ENCODE measurements at regions not wholly inside any gene's neighbourhood (a gene's known extent, or its start where the extent isn't known, plus 50 kb on each side); places are given as distances from the start of the nearest gene placed in this dataset.

DNA sequence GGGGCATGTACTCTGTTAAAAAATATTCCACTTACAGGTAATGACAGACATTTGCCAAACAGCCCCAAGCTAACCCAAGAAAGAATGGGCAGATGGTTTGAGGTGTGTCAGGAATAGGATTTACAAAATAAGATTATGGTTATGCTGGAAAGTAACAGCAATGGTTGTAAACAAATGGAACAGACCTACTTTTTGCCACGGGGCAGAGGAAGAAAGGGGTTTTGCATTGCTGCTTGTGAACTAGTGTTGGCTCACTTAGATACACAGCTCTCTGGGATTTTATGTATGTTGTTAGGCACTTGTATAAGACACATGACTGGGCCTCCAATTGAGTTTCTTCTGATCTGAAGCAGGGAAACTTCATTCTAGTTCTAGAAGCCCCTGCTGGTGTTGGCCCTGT, 191.5 kb upstream of the GDNF start:
- Histone ChIP-seq H3K36me3 (ENCODE audit: control insufficient read depth, insufficient read depth, low read length) (no peaks in the 10 kb centered on the region), H3K4me1 (ENCODE audit: control insufficient read depth, insufficient read depth, low read length) (0 out of 2 replicates have a peak, but pooled peaks cover 2% of the 10 kb centered on the region), H3K9me3 (ENCODE audit: control insufficient read depth, insufficient read depth, low read length) (no peaks in the 10 kb centered on the region), H3K27me3 (ENCODE audit: control insufficient read depth, insufficient read depth, low read length) (no peaks in the 10 kb centered on the region), H3K4me3 (ENCODE audit: low read depth, low read length) (no peak overlapping the region), H3K27ac (ENCODE audit: low read depth, low read length) (no peak overlapping the region), H3K9ac (ENCODE audit: low read depth, low read length) (no peak overlapping the region)

DNA sequence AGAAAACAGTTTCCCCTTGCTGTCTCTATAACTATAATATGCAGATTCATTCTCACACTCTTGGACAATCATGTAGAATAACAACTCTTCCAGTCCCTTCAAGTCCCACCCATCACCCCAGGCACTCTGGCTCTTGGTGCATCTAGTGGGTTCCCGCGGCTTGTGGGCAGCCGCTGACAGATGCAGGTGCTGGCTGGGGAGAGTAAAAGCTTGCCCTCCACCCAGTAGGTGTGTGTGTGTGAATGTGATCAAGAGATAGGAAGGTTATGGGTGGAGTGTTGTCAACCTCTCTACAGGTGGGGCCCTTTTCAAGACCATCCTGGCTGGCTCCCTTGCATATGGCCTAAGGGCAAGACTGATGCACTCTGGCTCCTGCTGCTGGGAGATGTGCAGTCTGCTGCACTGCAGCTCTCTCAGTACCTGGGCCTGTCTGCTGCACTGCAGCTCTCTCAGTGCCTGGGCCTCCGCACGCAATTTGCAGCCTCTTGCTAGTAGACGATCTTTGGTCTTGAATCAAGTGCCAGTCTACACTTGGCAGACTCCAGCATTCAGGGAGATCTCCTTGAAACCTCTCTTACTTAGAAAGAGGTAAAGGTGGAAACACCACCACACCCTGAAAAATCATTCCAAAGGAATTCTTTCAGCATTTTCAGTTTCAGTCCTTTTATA, 189.7 kb upstream of the GDNF start:
- 0 out of 2 replicates have a peak, but pooled peaks cover 2% of the 10 kb centered on the region for H3K4me1 ChIP-seq (ENCODE audit: control insufficient read depth, insufficient read depth, low read length)
- no peak overlapping the region for H3K27ac ChIP-seq (ENCODE audit: low read depth, low read length)
- no peak overlapping the region for H3K4me3 ChIP-seq (ENCODE audit: low read depth, low read length)
- no peak overlapping the region for H3K9ac ChIP-seq (ENCODE audit: low read depth, low read length)
- no peaks in the 10 kb centered on the region for H3K36me3 ChIP-seq (ENCODE audit: control insufficient read depth, insufficient read depth, low read length)
- no peaks in the 10 kb centered on the region for H3K9me3 ChIP-seq (ENCODE audit: control insufficient read depth, insufficient read depth, low read length)
- H3K27me3 ChIP-seq (ENCODE audit: control insufficient read depth, insufficient read depth, low read length), result no peaks in the 10 kb centered on the region

DNA sequence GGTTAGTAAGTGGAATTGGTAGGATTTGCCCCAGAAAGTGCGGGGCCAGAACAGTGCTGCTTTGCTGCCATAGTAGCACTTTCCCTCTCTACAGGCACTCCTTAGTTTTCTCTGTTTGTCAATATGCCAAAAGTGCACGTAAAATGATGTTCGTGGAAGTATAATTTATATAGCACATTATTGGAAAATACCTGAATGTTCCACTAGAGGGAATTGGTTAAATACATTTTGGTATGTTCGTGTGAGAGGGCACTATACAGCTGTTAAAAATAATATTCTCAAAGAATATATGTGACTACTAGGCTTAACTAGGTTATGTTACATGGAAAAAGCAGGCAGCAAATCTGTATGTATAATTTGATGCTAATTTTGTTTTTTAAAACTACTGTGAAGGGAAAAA, 184.0 kb upstream of the GDNF start:
- H3K27me3 ChIP-seq (ENCODE audit: control insufficient read depth, insufficient read depth, low read length), result no peaks in the 10 kb centered on the region

DNA sequence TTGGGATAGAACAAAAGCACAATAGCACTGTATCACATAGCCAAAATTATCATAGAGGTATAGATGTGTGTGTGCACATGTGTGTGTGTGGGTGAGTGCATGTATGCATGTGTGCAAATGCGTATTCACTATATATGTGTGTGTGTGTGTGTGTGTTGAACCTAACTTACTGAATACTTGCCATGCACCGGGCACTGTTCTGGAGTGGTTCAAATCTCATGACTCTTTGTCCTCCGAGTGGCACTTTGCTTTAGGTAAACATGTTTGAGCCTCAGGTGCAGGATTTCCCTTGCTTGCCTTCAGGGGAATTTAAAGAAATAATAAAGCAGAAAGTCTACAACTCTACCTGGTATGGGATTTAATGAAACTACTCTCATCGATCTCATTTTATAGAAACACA, 183.5 kb upstream of the GDNF start:
- H3K9ac ChIP-seq (ENCODE audit: low read depth, low read length), result no peak overlapping the region
- no peaks in the 10 kb centered on the region for H3K9me3 ChIP-seq (ENCODE audit: control insufficient read depth, insufficient read depth, low read length)

More for the DNA sequence above, 184.0 kb upstream of the GDNF start:
- Histone ChIP-seq H3K9ac (ENCODE audit: low read depth, low read length) (no peak overlapping the region), H3K4me3 (ENCODE audit: low read depth, low read length) (no peak overlapping the region), H3K27ac (ENCODE audit: low read depth, low read length) (no peak overlapping the region), H3K9me3 (ENCODE audit: control insufficient read depth, insufficient read depth, low read length) (no peaks in the 10 kb centered on the region), H3K4me1 (ENCODE audit: control insufficient read depth, insufficient read depth, low read length) (no peaks in the 10 kb centered on the region), H3K36me3 (ENCODE audit: control insufficient read depth, insufficient read depth, low read length) (no peaks in the 10 kb centered on the region)

DNA sequence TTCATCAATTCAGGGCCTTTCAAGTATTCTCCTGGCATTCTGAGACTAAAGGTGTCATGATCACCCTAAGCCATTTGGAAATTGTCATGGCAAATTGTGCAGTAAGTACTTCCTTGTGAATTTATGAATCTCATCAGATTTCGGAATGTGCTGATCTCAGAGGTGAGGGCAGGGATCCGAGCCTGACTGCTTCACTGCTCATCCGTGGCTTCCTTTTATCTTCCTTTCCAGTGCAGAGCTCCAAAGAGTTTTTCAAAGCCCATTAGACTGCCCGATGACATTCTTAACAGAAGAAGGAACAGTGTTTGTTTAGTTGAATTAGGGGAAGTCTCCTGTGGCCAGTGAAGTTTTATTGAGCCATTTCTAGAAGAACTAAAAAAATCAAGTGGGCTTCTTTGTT, 182.8 kb upstream of the GDNF start:
- Histone ChIP-seq H3K9me3 (ENCODE audit: control insufficient read depth, insufficient read depth, low read length) (no peaks in the 10 kb centered on the region), H3K4me3 (ENCODE audit: low read depth, low read length) (no peak overlapping the region), H3K27ac (ENCODE audit: low read depth, low read length) (no peak overlapping the region), H3K4me1 (ENCODE audit: control insufficient read depth, insufficient read depth, low read length) (no peaks in the 10 kb centered on the region), H3K36me3 (ENCODE audit: control insufficient read depth, insufficient read depth, low read length) (no peaks in the 10 kb centered on the region), H3K27me3 (ENCODE audit: control insufficient read depth, insufficient read depth, low read length) (no peaks in the 10 kb centered on the region), H3K9ac (ENCODE audit: low read depth, low read length) (no peak overlapping the region)

More for the DNA sequence above, 183.5 kb upstream of the GDNF start:
- Histone ChIP-seq H3K4me3 (ENCODE audit: low read depth, low read length) (no peak overlapping the region), H3K27ac (ENCODE audit: low read depth, low read length) (no peak overlapping the region), H3K36me3 (ENCODE audit: control insufficient read depth, insufficient read depth, low read length) (no peaks in the 10 kb centered on the region), H3K4me1 (ENCODE audit: control insufficient read depth, insufficient read depth, low read length) (no peaks in the 10 kb centered on the region), H3K27me3 (ENCODE audit: control insufficient read depth, insufficient read depth, low read length) (no peaks in the 10 kb centered on the region)

DNA sequence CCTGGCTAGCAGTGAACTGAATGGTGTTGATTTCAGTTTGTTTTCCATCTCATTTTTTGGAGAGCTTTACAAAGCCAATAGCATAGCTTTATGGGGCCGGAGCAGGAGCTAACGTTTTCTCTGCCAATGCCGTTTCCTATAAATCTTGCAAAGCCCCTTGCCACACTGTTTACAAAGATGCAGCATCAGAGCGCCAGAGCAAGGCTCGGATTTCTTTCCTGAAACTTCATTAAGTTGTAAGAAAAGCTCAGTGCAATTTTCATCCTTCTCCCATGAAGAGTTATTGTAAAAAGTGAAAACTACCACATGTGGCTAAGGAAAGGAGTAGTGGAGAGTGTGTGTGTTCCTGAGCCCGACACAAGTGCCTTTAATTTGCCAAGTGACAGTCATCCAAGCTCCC, 178.2 kb upstream of the GDNF start:
- H3K9ac ChIP-seq (ENCODE audit: low read depth, low read length), result no peak overlapping the region
- H3K36me3 ChIP-seq (ENCODE audit: control insufficient read depth, insufficient read depth, low read length), result no peaks in the 10 kb centered on the region
- no peaks in the 10 kb centered on the region for H3K27me3 ChIP-seq (ENCODE audit: control insufficient read depth, insufficient read depth, low read length)

DNA sequence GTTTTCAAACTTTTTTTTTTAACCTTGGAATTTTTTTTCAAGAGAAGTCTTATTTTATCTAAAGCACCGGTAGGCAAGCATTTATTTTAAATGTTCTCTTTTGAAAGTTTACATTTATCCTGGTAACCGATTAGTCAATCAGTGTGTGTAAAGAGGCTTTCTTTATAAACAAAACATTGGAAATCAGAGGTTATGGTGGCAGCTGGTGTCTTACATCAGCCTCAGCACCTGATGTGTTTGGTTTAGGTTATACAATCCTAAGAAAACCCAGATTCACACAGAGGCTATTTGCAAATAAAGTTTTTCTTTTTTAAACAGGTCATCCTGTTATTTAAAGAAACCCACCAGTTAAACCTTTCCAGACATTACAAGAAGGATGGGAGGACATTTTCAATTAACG, 173.3 kb upstream of the GDNF start:
- Histone ChIP-seq H3K27me3 (ENCODE audit: control insufficient read depth, insufficient read depth, low read length) (no peaks in the 10 kb centered on the region), H3K36me3 (ENCODE audit: control insufficient read depth, insufficient read depth, low read length) (no peaks in the 10 kb centered on the region), H3K9me3 (ENCODE audit: control insufficient read depth, insufficient read depth, low read length) (no peaks in the 10 kb centered on the region), H3K4me3 (ENCODE audit: low read depth, low read length) (no peak overlapping the region), H3K9ac (ENCODE audit: low read depth, low read length) (no peak overlapping the region), H3K27ac (ENCODE audit: low read depth, low read length) (no peak overlapping the region), H3K4me1 (ENCODE audit: control insufficient read depth, insufficient read depth, low read length) (no peaks in the 10 kb centered on the region; the same call in 1 of the 2 replicates)

More for the DNA sequence above, 178.2 kb upstream of the GDNF start:
- Histone ChIP-seq H3K4me1 (ENCODE audit: control insufficient read depth, insufficient read depth, low read length) (no peaks in the 10 kb centered on the region), H3K27ac (ENCODE audit: low read depth, low read length) (no peak overlapping the region), H3K4me3 (ENCODE audit: low read depth, low read length) (no peak overlapping the region), H3K9me3 (ENCODE audit: control insufficient read depth, insufficient read depth, low read length) (no peaks in the 10 kb centered on the region)

DNA sequence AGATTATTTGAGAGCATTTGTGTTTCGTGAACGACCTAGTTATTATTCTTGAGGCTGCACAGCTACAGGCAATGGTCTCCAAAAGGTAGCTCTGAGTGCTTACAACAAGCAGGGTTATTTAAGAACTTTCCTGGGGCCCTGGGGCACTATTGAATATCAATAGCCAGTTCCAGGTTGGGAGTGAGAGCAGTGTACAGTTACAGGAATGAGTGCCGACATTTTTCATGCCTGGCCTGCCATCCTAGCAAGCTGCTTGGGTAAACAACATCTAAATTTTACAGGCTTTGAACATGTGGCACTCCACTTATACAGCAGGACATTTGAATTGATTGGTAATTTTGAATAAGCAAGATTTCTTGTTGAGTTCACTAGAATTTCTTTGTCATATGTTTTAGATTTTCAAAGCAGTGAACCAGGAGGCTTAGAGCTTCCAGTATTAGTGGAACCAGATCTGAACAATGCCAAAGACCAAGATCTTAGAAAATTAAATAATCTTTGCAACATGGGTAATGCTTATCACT, 171.9 kb upstream of the GDNF start:
- no peak overlapping the region for H3K4me3 ChIP-seq (ENCODE audit: low read depth, low read length)
- H3K9me3 ChIP-seq (ENCODE audit: control insufficient read depth, insufficient read depth, low read length), result no peaks in the 10 kb centered on the region
- H3K9ac ChIP-seq (ENCODE audit: low read depth, low read length), result no peak overlapping the region
- H3K36me3 ChIP-seq (ENCODE audit: control insufficient read depth, insufficient read depth, low read length), result no peaks in the 10 kb centered on the region
- H3K27me3 ChIP-seq (ENCODE audit: control insufficient read depth, insufficient read depth, low read length), result no peaks in the 10 kb centered on the region
- no peak overlapping the region for H3K27ac ChIP-seq (ENCODE audit: low read depth, low read length)
- no peaks in the 10 kb centered on the region; the same call in 1 of the 2 replicates for H3K4me1 ChIP-seq (ENCODE audit: control insufficient read depth, insufficient read depth, low read length)

DNA sequence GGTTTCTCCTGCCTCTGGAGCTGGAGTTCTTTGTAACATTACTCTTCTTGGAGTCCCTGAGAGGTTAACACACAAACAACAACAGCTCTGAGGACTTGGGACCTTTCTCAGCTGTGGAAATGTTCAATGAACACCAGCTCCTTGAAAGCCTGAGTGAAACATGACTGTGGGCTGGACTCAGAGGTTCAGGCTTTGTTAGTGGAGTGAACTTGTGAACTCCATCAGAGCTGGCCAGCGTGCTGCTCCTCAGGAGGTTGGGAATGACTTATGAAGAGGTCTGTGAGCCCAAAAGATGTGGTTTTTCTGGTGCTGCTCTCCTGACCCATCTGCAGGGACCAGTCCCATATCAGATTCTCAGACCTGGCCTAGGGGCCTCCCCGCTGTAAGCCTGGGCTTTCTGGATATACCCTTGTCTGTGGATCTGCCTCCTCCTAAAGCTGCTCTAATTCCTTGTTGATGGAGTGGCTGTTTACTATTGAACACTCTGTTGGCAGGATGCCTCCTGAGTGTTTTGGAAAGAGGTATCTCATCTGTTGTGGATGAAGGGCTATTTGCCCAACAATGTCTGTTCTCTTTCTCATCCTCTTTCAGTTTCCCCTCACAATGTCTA, 170.0 kb upstream of the GDNF start:
- Histone ChIP-seq H3K4me1 (ENCODE audit: control insufficient read depth, insufficient read depth, low read length) (no peaks in the 10 kb centered on the region; the same call in 1 of the 2 replicates), H3K36me3 (ENCODE audit: control insufficient read depth, insufficient read depth, low read length) (no peaks in the 10 kb centered on the region), H3K4me3 (ENCODE audit: low read depth, low read length) (no peak overlapping the region), H3K9ac (ENCODE audit: low read depth, low read length) (no peak overlapping the region), H3K9me3 (ENCODE audit: control insufficient read depth, insufficient read depth, low read length) (no peaks in the 10 kb centered on the region), H3K27ac (ENCODE audit: low read depth, low read length) (no peak overlapping the region), H3K27me3 (ENCODE audit: control insufficient read depth, insufficient read depth, low read length) (no peaks in the 10 kb centered on the region)

DNA sequence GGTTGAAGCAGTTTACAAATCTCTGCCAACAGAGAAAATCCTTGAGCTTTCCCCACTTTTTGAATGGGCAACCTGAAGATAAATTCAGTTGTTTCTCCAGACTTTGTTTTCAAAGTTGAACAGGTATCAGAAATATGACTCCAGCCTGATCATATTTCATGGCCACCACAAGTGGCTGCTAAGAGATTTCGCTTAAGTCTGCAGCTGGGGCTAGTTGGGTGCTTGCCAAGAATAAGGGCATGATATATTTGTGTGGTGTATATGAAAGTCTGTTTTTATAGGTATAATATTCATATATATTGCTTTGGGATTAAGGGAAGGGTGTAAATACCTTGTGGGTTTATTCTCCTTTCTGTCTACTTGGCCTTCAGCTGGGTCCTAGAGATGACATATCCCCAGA, 168.4 kb upstream of the GDNF start:
- Histone ChIP-seq H3K4me3 (ENCODE audit: low read depth, low read length) (no peak overlapping the region), H3K9ac (ENCODE audit: low read depth, low read length) (no peak overlapping the region), H3K27me3 (ENCODE audit: control insufficient read depth, insufficient read depth, low read length) (no peaks in the 10 kb centered on the region), H3K27ac (ENCODE audit: low read depth, low read length) (no peak overlapping the region), H3K4me1 (ENCODE audit: control insufficient read depth, insufficient read depth, low read length) (no peaks in the 10 kb centered on the region; the same call in 1 of the 2 replicates), H3K9me3 (ENCODE audit: control insufficient read depth, insufficient read depth, low read length) (no peaks in the 10 kb centered on the region), H3K36me3 (ENCODE audit: control insufficient read depth, insufficient read depth, low read length) (no peaks in the 10 kb centered on the region)

DNA sequence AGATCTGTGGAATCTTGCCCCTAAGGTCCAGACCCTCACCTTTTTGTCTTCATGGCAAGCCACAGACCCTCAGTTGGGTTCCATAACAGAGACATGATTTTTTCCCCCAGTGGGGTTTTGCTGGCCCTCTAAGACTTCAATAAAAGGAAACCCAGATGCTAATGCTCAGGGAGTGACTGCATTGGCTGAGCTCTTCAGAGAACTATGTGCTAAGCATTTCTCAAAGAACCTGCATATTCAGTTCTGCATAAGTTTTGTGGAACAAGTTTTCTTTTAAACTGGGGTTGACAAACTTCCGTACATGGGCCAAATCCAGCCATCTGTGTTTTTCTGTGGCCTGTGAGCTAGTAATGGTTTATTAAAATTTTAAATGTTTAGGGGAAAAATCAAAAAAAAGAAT, 159.8 kb upstream of the GDNF start:
- Histone ChIP-seq H3K36me3 (ENCODE audit: control insufficient read depth, insufficient read depth, low read length) (no peaks in the 10 kb centered on the region), H3K9me3 (ENCODE audit: control insufficient read depth, insufficient read depth, low read length) (no peaks in the 10 kb centered on the region), H3K4me3 (ENCODE audit: low read depth, low read length) (no peak overlapping the region), H3K4me1 (ENCODE audit: control insufficient read depth, insufficient read depth, low read length) (no peaks in the 10 kb centered on the region), H3K9ac (ENCODE audit: low read depth, low read length) (no peak overlapping the region), H3K27ac (ENCODE audit: low read depth, low read length) (no peak overlapping the region), H3K27me3 (ENCODE audit: control insufficient read depth, insufficient read depth, low read length) (no peaks in the 10 kb centered on the region)

Data from HUES48 (cell line).